ENCODE measurements at regions not wholly inside any gene's neighbourhood (a gene's known extent, or its start where the extent isn't known, plus 50 kb on each side); places are given as distances from the start of the nearest gene placed in this dataset.

DNA sequence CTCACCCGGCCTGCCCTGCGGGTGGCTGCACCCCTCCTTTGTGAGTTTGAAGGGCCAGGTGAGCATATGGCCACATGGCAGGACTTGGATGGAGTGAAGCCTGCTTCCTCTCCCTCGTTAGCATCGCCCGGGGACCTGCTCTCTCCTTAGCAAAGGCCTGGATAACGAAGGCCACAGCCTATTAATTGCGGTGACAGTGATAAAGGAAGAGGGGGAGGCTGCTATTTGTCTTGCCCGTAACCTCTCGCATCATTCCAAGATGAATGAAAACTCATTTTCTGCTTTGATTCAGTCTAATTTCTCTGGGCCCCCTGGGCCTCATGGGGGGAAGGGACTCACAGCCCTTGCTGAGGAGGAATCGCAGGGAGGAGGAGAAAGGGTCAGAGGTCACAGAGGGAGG, 68.5 kb upstream of the LHX1 start:
- 62 to 68% (median 63%) methylated on average over 10 of the region's 10 CpGs for WGBS, 4 donors
- peaks cover 0 to 5% (median 0%) of the 10 kb centered on the region in 12 donors for H3K9me3 ChIP-seq
- DNase-seq (no peak), ATAC-seq (no peak)
- H3K27ac ChIP-seq: no peak overlapping the region
- H3K4me1 ChIP-seq: no peaks in the 10 kb centered on the region
- intact Hi-C loops (cut with DNase I): loop anchor here in 1 of 10 donors (5.0 kb wide), 2 partner anchors 41 to 179 kb away; no protein-coding TSS in a partner anchor
- H3K36me3 ChIP-seq: no peaks in the 10 kb centered on the region
- TF ChIP-seq, protein P1, sequence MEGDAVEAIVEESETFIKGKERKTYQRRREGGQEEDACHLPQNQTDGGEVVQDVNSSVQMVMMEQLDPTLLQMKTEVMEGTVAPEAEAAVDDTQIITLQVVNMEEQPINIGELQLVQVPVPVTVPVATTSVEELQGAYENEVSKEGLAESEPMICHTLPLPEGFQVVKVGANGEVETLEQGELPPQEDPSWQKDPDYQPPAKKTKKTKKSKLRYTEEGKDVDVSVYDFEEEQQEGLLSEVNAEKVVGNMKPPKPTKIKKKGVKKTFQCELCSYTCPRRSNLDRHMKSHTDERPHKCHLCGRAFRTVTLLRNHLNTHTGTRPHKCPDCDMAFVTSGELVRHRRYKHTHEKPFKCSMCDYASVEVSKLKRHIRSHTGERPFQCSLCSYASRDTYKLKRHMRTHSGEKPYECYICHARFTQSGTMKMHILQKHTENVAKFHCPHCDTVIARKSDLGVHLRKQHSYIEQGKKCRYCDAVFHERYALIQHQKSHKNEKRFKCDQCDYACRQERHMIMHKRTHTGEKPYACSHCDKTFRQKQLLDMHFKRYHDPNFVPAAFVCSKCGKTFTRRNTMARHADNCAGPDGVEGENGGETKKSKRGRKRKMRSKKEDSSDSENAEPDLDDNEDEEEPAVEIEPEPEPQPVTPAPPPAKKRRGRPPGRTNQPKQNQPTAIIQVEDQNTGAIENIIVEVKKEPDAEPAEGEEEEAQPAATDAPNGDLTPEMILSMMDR (IDR thresholded peaks at IDR 0.05): no peak
- TF ChIP-seq POLR2A (IDR thresholded peaks at IDR 0.05): no peak
- peaks cover 0 to 75% (median 9%) of the 10 kb centered on the region in 9 donors for H3K27me3 ChIP-seq
- no peak overlapping the region for H3K4me3 ChIP-seq

DNA sequence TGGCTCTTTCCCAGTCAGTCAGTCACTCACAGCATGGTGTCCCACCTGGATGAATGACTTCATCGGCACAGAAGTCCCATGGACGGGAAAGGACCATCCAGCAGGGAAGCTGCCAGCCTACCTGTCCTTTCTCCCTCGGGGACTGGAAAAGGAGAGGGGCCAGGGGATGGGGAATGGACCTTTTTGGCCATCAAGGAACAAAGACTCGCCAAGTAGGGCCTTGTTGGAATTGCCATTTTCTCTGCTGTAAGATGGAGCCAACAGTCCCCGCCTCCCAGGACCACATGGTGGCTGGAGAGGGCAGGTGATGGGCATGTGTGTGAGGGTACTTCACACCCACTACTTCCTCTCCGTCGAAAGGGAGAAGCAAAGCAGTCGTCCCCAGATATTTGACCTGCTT, 67.8 kb upstream of the LHX1 start:
- ATAC-seq (no peak), DNase-seq (no peak)
- peaks cover 0 to 5% (median 0%) of the 10 kb centered on the region in 12 donors for H3K9me3 ChIP-seq
- H3K27ac ChIP-seq: no peak overlapping the region
- H3K4me3 ChIP-seq: no peak overlapping the region
- intact Hi-C loops (cut with DNase I): loop anchor here in 1 of 10 donors (5.0 kb wide), 2 partner anchors 42 to 178 kb away; no protein-coding TSS in a partner anchor
- WGBS, 4 donors: 64 to 71% (median 69%) methylated on average over 8 of the region's 8 CpGs
- TF ChIP-seq POLR2A (IDR thresholded peaks at IDR 0.05): no peak
- TF ChIP-seq, protein P1 (IDR thresholded peaks at IDR 0.05): no peak
- no peaks in the 10 kb centered on the region for H3K4me1 ChIP-seq
- H3K27me3 ChIP-seq: peaks cover 0 to 69% (median 9%) of the 10 kb centered on the region in 9 donors
- H3K36me3 ChIP-seq: no peaks in the 10 kb centered on the region

DNA sequence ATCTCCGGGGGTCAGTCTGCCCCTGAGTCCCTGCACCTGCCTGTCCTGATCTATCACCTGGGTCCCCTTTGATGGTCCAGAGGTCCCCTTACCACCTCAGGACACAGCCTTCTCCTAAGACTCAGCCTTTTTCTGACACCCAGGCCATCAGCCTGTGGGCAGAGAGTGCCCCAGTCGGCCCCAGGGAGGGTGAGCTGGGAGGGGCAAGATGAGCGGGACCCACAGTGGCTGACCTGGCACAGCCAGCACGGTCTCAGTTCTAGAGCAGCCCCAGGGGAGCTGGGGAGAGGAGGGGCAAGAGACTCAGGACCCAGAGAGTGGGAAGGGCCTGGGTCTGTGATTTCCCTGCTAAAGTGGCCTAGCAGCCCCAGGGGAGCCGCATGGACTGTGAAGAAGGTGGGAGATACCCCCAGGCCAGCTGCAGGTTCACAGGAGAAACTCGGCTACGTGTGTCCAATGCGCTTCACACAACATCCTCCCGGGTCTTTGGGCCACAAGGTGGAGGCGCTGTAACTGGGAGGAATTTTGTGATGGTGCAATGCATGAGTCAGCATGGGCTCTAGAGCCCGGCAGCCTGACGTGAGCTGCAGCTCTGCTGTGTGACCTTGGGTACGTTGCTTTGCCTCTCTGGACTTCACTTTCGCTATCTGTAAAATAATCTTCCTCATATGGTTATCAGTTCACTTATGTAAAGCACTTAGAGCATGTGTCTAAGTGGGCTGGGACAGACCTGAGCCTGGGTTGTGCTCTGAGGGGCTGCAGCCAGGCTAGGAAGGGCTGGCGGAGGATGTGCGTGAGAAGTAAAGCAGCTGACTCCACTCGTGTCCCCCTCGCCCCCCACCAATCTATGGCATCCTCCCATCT, 67.2 kb upstream of the LHX1 start:
- H3K9me3 ChIP-seq: peaks cover 0 to 5% (median 0%) of the 10 kb centered on the region in 12 donors
- no peak for TF ChIP-seq POLR2A (IDR thresholded peaks at IDR 0.05)
- TF ChIP-seq, protein P1 (IDR thresholded peaks at IDR 0.05): no peak
- no peak for ATAC-seq
- peaks cover 0 to 69% (median 9%) of the 10 kb centered on the region in 9 donors for H3K27me3 ChIP-seq
- no peak overlapping the region for H3K27ac ChIP-seq
- DNase-seq: no peak
- 48 to 55% (median 50%) methylated on average over 14 to 18 of the region's 18 CpGs for WGBS, 4 donors
- intact Hi-C loops (cut with DNase I): loop anchor here in 1 of 10 donors (5.0 kb wide), 2 partner anchors 43 to 177 kb away; no protein-coding TSS in a partner anchor
- H3K36me3 ChIP-seq: no peaks in the 10 kb centered on the region
- H3K4me3 ChIP-seq: no peak overlapping the region
- no peaks in the 10 kb centered on the region for H3K4me1 ChIP-seq

GRCh38 chr17:36870720-36870999, 66.6 kb upstream of the LHX1 start:
- no peak for TF ChIP-seq POLR2A (IDR thresholded peaks at IDR 0.05)
- TF ChIP-seq, protein P1 (IDR thresholded peaks at IDR 0.05): no peak
- intact Hi-C loops (cut with DNase I): no loop called here
- 60 to 80% (median 72%) methylated on average over 1 of the region's 1 CpG for WGBS, 4 donors
- Histone ChIP-seq H3K27ac (no peak overlapping the region), H3K4me3 (no peak overlapping the region), H3K27me3 (peaks cover 0 to 66% (median 9%) of the 10 kb centered on the region in 9 donors), H3K4me1 (no peaks in the 10 kb centered on the region), H3K36me3 (no peaks in the 10 kb centered on the region), H3K9me3 (peaks cover 0 to 5% (median 0%) of the 10 kb centered on the region in 12 donors)
- DNase-seq: no peak
- ATAC-seq: no peak
